ENCODE measurements at regions not wholly inside any gene's neighbourhood (a gene's known extent, or its start where the extent isn't known, plus 50 kb on each side); places are given as distances from the start of the nearest gene placed in this dataset.

DNA sequence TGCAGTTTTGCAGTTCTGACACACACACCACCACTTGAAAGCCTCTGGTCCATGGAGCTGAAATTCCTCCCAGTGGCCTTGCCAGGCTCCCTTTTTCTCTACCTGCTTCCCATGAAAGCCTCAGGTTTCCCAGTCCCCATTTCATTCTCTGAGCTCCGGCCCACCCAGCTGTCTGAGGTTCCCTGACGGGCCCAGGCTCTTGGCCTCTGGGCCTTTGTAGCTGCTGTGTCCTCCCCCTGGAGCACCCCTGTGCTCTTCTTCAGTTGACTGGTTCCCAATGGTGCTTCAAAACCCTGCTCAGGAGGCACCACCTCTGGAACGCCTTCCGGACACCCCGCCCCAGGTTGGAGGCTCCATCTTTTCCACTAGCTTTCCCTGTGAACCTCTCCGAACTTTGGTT is 155.9 kb upstream of the SHB start:
- TF ChIP-seq, protein P1, sequence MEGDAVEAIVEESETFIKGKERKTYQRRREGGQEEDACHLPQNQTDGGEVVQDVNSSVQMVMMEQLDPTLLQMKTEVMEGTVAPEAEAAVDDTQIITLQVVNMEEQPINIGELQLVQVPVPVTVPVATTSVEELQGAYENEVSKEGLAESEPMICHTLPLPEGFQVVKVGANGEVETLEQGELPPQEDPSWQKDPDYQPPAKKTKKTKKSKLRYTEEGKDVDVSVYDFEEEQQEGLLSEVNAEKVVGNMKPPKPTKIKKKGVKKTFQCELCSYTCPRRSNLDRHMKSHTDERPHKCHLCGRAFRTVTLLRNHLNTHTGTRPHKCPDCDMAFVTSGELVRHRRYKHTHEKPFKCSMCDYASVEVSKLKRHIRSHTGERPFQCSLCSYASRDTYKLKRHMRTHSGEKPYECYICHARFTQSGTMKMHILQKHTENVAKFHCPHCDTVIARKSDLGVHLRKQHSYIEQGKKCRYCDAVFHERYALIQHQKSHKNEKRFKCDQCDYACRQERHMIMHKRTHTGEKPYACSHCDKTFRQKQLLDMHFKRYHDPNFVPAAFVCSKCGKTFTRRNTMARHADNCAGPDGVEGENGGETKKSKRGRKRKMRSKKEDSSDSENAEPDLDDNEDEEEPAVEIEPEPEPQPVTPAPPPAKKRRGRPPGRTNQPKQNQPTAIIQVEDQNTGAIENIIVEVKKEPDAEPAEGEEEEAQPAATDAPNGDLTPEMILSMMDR (conservative IDR thresholded peaks at IDR 0.05), result no peak
- no peak for TF ChIP-seq ZFX (IDR thresholded peaks at IDR 0.05)
